HepG2 (cell line): ENCODE measurements at regions not wholly inside any gene's neighbourhood (a gene's known extent, or its start where the extent isn't known, plus 50 kb on each side); places are given as distances from the start of the nearest gene placed in this dataset.

Experiments
- ATAC-seq: fragments of 200-7000 bp; cut with Tn5 transposase; 3 replicates; pipeline ENCODE4 v1.9.1; 2020; ENCODE audit warnings: mild to moderate bottlenecking, moderate library complexity
- BruUV-seq: library from RNA; stranded (reverse); fragments of 400-500 nt; replicated peaks from 2 replicates; lab custom pipeline; 2021; lab: Mats Ljungman, UMichigan
- CTCF ChIA-PET: fragments of 300-600 bp; formaldehyde crosslinking; extraction: SDS; loops from one replicate; lab custom pipeline; 2021; ENCODE audit warnings: low total read pairs, inconsistent platforms, low intra/inter-chr PET ratio; lab: Yijun Ruan, JAX
- POLR2A ChIA-PET: fragments of 350-600 bp; sonication (Branson Sonifier 250); formaldehyde crosslinking; loops from one replicate; lab custom pipeline; 2020; ENCODE audit warnings: antibody characterized with exemption, inconsistent platforms; lab: Yijun Ruan, JAX
- DNase-seq: peaks from one replicate; pipeline ENCODE4 v3.0.0-alpha.2; 2015; ENCODE audit warnings: low spot score
- FAIRE-seq: peaks from 3 replicates; lab custom pipeline; 2011; peaks lifted over from hg19 to GRCh38; lab: Jason Lieb, UNC
- H2AFZ ChIP-seq: one replicate; pipeline ENCODE4 v1.6.1; 2011; ENCODE audit warnings: low read length, inconsistent platforms
- H3K27ac ChIP-seq: fragments of 300-600 bp; 3 replicates; pipeline ENCODE4 v1.8.0; 2011; ENCODE audit warnings: mixed run types, mild to moderate bottlenecking, mixed read lengths, low read length, inconsistent platforms; ENCODE audit not compliant: insufficient read depth; ENCODE audit errors: extremely low read length
- H3K27me3 ChIP-seq, 2 experiments: fragments of 200-600 bp in 1 of 2; 2 replicates in 1 of 2; 3 replicates in 1 of 2; pipeline versions ENCODE4 v1.6.0 to v1.8.0; 2011; ENCODE audit warnings: low read length in 2 of 2, mild to moderate bottlenecking in 2 of 2, moderate library complexity in 2 of 2, inconsistent platforms in 1 of 2; ENCODE audit not compliant: insufficient read depth in 2 of 2, control insufficient read depth in 1 of 2
- H3K36me3 ChIP-seq, 2 experiments: fragments of 200-600 bp in 1 of 2; replicated peaks in 1 of 2; 2 replicates in 1 of 2; 3 replicates in 1 of 2; pipeline versions ENCODE4 v1.5.1 to v1.8.0; 2011; ENCODE audit warnings: low read length in 2 of 2, inconsistent platforms in 1 of 2; ENCODE audit not compliant: insufficient read depth in 2 of 2, control insufficient read depth in 1 of 2
- H3K4me1 ChIP-seq: 2 replicates; pipeline ENCODE4 v1.5.1; 2012; ENCODE audit warnings: low read length, inconsistent platforms; ENCODE audit not compliant: insufficient read depth
- H3K4me2 ChIP-seq: 2 replicates; pipeline ENCODE4 v1.6.0; 2011; ENCODE audit warnings: low read depth, low read length, inconsistent platforms
- H3K4me3 ChIP-seq, 3 experiments: fragments of 200-600 bp in 1 of 3; sonication (generic), shearing (Covaris generic) in 1 of 3; replicated peaks in 1 of 3; 2 replicates each; pipeline ENCODE4 v1.5.1; 2011 to 2016; ENCODE audit warnings: low read length in 3 of 3, inconsistent platforms in 2 of 3, low read depth in 2 of 3, mild to moderate bottlenecking in 2 of 3, control low read depth in 1 of 3, mixed read lengths in 1 of 3; ENCODE audit not compliant: insufficient read depth in 1 of 3
- H3K79me2 ChIP-seq: one replicate; pipeline ENCODE4 v1.6.1; 2011; ENCODE audit warnings: low read length, inconsistent platforms; ENCODE audit not compliant: insufficient read depth
- H3K9ac ChIP-seq: 2 replicates; pipeline ENCODE4 v1.6.0; 2011; ENCODE audit warnings: mild to moderate bottlenecking, low read depth, low read length, inconsistent platforms; ENCODE audit not compliant: insufficient read depth
- H3K9me3 ChIP-seq: 2 replicates; pipeline ENCODE4 v1.5.1; 2012; ENCODE audit warnings: mild to moderate bottlenecking, low read length
- H4K20me1 ChIP-seq: 2 replicates; pipeline ENCODE4 v1.6.0; 2011; ENCODE audit warnings: inconsistent platforms, mild to moderate bottlenecking, low read length, moderate library complexity; ENCODE audit not compliant: insufficient read depth
- PHF20 ChIP-seq: sonication (generic); formaldehyde crosslinking; IDR thresholded peaks from 2 replicates; pipeline ENCODE4 v1.5.0; 2020; ENCODE audit warnings: mild to moderate bottlenecking, missing genetic modification reagents
- RFXANK ChIP-seq: IDR thresholded peaks from 2 replicates; pipeline ENCODE4 v1.6.1; 2016
- STAT5B ChIP-seq: sonication (generic); formaldehyde crosslinking; IDR thresholded peaks from 2 replicates; pipeline ENCODE4 v1.4.0; 2020; ENCODE audit warnings: missing genetic modification reagents
- ZFP91 ChIP-seq: sonication (generic); formaldehyde crosslinking; IDR thresholded peaks from 2 replicates; pipeline ENCODE4 v1.9.0; 2022; ENCODE audit warnings: missing genetic modification reagents, mild to moderate bottlenecking, borderline replicate concordance
- ZNF230 ChIP-seq: sonication (generic); formaldehyde crosslinking; IDR thresholded peaks from 2 replicates; pipeline ENCODE4 v1.4.0; 2020; ENCODE audit warnings: mild to moderate bottlenecking, missing genetic modification reagents
- ZNF549 ChIP-seq: sonication (generic); formaldehyde crosslinking; IDR thresholded peaks from 2 replicates; pipeline ENCODE4 v1.5.0; 2020; ENCODE audit warnings: missing genetic modification reagents
- ZNF646 ChIP-seq: sonication (generic); formaldehyde crosslinking; IDR thresholded peaks from 2 replicates; pipeline ENCODE4 v1.9.0; 2021; ENCODE audit warnings: mild to moderate bottlenecking, missing genetic modification reagents
- ZNF674 ChIP-seq: sonication (generic); formaldehyde crosslinking; IDR thresholded peaks from 2 replicates; pipeline ENCODE4 v1.5.0; 2020; ENCODE audit warnings: low read depth, mild to moderate bottlenecking, missing genetic modification reagents
- ZNF788 ChIP-seq: sonication (generic); formaldehyde crosslinking; IDR thresholded peaks from 2 replicates; pipeline ENCODE4 v1.5.0; 2020; ENCODE audit warnings: mild to moderate bottlenecking, missing genetic modification reagents, borderline replicate concordance
- WGBS: methylation state at CpG from one replicate; pipeline ENCODE4 v1.1.6; 2017; ENCODE audit warnings: low lambda C conversion rate; 5-methylcytosine and 5-hydroxymethylcytosine counted together
- in situ Hi-C: cut with HindIII; loops from 2 replicates; pipeline ENCODE4 v1.10.0; 2017; ENCODE audit warnings: low pct_unique_long_range_greater_than_20kb; ENCODE audit not compliant: extremely low pct_ligation_motif_present
- intact Hi-C: fragments of 100-400 bp; cut with micrococcal nuclease; formaldehyde crosslinking; loops from one replicate; pipeline ENCODE4 v1.10.0; 2022; ENCODE audit not compliant: unreplicated experiment

DNA sequence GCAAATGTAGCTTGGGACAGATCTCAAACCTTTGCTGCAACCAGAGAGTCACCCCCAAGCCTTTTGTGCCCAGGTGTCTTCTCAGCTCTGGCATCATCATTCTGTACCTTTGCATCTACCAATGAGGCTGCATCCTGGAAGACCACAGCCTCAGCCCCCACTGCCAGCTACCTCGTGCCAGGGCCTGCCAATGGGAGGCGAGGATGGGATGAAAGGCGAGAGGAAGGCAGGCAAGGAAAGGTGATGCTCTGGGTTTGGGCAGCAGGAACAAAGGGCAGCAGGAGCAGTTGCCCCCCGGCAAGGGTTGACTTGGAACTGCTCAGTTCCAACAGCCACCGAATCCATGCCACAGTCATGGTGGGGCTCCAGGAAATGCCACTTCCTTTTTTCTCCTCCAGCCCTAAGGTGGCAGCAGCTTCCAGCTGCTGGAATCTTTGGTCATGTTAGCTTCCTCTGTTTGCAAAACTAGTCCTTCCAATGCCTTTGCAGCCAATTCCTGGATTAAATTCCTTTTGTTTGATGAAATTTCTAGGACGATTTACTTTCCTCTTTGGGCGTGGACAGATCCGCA lies 651.6 kb downstream of the NPHP4 start:
- CTCF ChIA-PET: no interaction called here
- intact Hi-C loops: no loop called here
- H3K9ac ChIP-seq: no peak overlapping the region
- H3K4me3 ChIP-seq: no peak overlapping the region
- H3K4me1 ChIP-seq: no peaks in the 10 kb centered on the region
- POLR2A ChIA-PET: no interaction called here
- in situ Hi-C loops: no loop called here
- no peaks in the 10 kb centered on the region for H4K20me1 ChIP-seq
- H3K27me3 ChIP-seq: no peaks in the 10 kb centered on the region; a peak in 1 of 5 replicates
- no peak overlapping the region for H2AFZ ChIP-seq
- no peaks in the 10 kb centered on the region for H3K36me3 ChIP-seq
- no peak for TF ChIP-seq ZFP91
- TF ChIP-seq RFXANK (CRISPR knock-in tag): no peak
- no peak for TF ChIP-seq STAT5B (CRISPR knock-in tag)
- TF ChIP-seq ZNF646 (CRISPR knock-in tag): no peak
- TF ChIP-seq ZNF788 (CRISPR knock-in tag): no peak
- TF ChIP-seq ZNF230: no peak
- TF ChIP-seq ZNF549 (CRISPR knock-in tag): no peak
- TF ChIP-seq ZNF674: no peak
- TF ChIP-seq PHF20 (CRISPR knock-in tag): no peak
- H3K27ac ChIP-seq: no peak overlapping the region
- FAIRE-seq (no peak), ATAC-seq (no peak), DNase-seq (no peak)
- no peaks in the 10 kb centered on the region for H3K79me2 ChIP-seq
- BruUV-seq: no TSS peak
- no peak overlapping the region for H3K4me2 ChIP-seq
- H3K9me3 ChIP-seq: no peaks in the 10 kb centered on the region; the same call in 1 of the 2 replicates
- 28% methylated on average over 6 of the region's 8 CpGs for WGBS
